ENCODE measurements at regions not wholly inside any gene's neighbourhood (a gene's known extent, or its start where the extent isn't known, plus 50 kb on each side); places are given as distances from the start of the nearest gene placed in this dataset.
"Not testable (repeated sequence)": the region's sequence is repeated elsewhere in the genome, so short reads cannot be mapped to it uniquely, and the experiment has no call there.

DNA sequence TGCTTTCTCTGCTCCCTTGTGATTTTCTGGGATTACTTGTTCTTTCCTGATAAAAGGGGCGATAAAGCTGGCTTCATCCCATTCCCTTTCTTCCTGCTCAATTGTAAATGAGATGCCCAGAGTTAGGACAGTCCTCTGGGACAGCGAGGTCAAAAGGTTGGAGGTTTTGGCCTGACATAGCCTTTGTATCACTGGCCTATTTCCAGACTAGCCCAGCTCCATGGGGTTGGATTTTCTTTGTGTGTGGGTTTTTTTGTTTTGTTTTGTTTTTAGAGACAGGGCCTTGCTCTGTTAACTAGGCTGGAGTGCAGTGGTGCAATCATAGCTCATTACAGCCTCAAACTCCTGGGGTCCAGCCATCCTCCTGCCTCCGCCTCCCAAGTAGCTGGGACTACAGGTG, 57.8 kb downstream of the NPIPB11 start:
- CTCF ChIA-PET; H3K9me3 ChIP-seq (ENCODE audit: control insufficient read depth, insufficient read depth, low read depth, low read length); H3K27ac ChIP-seq (ENCODE audit: extremely low read depth, low read depth, low read length); POLR2A ChIA-PET; H3K4me1 ChIP-seq (ENCODE audit: control insufficient read depth, insufficient read depth, low read length); H3K36me3 ChIP-seq (ENCODE audit: control insufficient read depth in 2 of 2, insufficient read depth in 1 of 2, low read length in 2 of 2); H3K4me3 ChIP-seq (ENCODE audit: low read depth, low read length): not testable (repeated sequence)
- TF ChIP-seq GLIS1 (tag by site-specific recombination; IDR thresholded peaks at IDR 0.05), result peak; percentile 15; the same call in 1 of the 2 replicates

- H3K27ac ChIP-seq (ENCODE audit: extremely low read depth, low read depth, low read length); H3K36me3 ChIP-seq (ENCODE audit: control insufficient read depth in 2 of 2, insufficient read depth in 1 of 2, low read length in 2 of 2); H3K4me3 ChIP-seq (ENCODE audit: low read depth, low read length); H3K9me3 ChIP-seq (ENCODE audit: control insufficient read depth, insufficient read depth, low read depth, low read length); CTCF ChIA-PET; POLR2A ChIA-PET; H3K4me1 ChIP-seq (ENCODE audit: control insufficient read depth, insufficient read depth, low read length): not testable (repeated sequence)
Observed at GRCh38 chr16:29348123-29348690, 58.3 kb downstream of the NPIPB11 start.

DNA sequence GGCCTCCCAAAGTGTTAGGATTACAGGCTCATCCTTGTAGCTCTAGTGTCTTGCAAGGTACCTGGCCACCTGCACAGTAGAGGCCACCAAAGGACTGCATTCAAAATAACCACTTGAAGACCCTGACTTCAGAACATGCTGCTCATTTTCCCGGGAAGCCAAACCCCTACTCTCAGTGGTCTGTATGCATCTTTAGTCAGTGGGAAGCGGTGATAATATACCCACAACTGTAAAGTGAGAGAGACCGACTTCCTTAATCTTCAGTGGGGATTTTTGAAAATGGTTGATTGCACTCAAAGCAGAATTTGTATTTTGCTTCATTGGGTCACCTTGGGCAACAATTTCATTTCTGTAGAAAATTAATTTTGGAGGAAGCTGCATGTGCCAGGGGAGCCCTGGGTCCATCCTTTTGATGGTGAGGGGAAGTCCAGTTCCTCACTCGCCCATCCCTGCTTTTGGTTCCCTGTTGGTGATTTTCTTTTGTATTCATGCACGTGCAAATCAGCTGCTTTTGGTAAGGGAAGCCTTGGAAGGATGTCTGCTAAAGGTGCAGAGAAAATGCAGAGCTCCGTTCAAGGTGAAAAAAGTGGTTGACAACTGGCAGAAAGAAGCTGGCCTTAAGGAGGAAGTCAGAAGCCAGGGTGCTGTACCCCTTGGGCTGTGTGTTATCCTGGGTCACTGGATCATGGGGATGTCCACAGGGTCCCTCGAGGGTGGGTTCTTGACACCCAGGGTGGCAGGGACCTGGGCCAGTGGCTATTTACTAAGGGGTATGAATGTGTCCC, 59.5 kb downstream of the NPIPB11 start:
- CTCF ChIA-PET; H3K4me1 ChIP-seq (ENCODE audit: control insufficient read depth, insufficient read depth, low read length); POLR2A ChIA-PET; H3K27ac ChIP-seq (ENCODE audit: extremely low read depth, low read depth, low read length); H3K4me3 ChIP-seq (ENCODE audit: low read depth, low read length); H3K9me3 ChIP-seq (ENCODE audit: control insufficient read depth, insufficient read depth, low read depth, low read length); H3K36me3 ChIP-seq (ENCODE audit: control insufficient read depth in 2 of 2, insufficient read depth in 1 of 2, low read length in 2 of 2): not testable (repeated sequence)

DNA sequence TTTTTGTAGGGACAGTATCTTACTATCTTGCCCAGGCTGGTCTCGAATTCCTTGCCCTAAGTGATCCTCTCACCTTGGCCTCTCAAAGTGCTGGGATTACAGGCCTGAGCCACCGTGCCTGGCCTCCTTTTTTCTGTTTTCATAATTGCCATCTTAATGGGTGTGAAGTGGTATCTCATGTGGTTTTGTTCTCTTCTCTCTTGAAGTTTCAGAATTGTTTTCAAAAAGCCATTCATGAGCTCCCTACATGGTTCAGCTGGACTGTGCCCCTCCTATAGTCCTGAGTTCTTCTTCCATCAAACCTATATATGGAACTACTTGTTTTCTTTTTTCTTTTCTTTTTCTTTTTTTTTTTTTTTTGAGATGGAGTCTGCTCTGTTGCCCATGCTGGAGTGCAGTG, 60.3 kb downstream of the NPIPB11 start:
- H3K27ac ChIP-seq (ENCODE audit: extremely low read depth, low read depth, low read length); H3K9me3 ChIP-seq (ENCODE audit: control insufficient read depth, insufficient read depth, low read depth, low read length); CTCF ChIA-PET; H3K4me3 ChIP-seq (ENCODE audit: low read depth, low read length); H3K4me1 ChIP-seq (ENCODE audit: control insufficient read depth, insufficient read depth, low read length); H3K36me3 ChIP-seq (ENCODE audit: control insufficient read depth in 2 of 2, insufficient read depth in 1 of 2, low read length in 2 of 2); POLR2A ChIA-PET: not testable (repeated sequence)

DNA sequence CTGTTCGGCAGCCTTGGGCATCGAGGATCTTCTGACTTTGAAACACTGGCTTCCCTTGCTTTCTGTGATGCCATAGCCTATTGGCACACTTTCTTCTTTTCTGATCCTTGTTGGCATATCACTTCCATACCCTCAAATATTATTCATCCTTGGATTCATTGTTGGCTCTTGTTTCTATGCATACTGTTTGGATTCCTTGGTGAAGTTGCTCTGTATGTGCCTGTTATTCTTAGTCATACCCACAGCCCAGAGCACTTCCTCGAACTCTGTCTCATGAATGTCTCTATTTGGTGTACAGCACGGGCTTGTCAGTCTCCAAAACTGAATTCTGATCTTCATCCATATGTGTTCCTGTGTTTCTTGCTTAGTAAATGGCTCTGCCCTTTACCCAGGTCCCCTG, 63.6 kb downstream of the NPIPB11 start:
- H3K4me3 ChIP-seq (ENCODE audit: low read depth, low read length); H3K36me3 ChIP-seq (ENCODE audit: control insufficient read depth in 2 of 2, insufficient read depth in 1 of 2, low read length in 2 of 2); POLR2A ChIA-PET; H3K9me3 ChIP-seq (ENCODE audit: control insufficient read depth, insufficient read depth, low read depth, low read length); H3K27ac ChIP-seq (ENCODE audit: extremely low read depth, low read depth, low read length); H3K4me1 ChIP-seq (ENCODE audit: control insufficient read depth, insufficient read depth, low read length); CTCF ChIA-PET: not testable (repeated sequence)

DNA sequence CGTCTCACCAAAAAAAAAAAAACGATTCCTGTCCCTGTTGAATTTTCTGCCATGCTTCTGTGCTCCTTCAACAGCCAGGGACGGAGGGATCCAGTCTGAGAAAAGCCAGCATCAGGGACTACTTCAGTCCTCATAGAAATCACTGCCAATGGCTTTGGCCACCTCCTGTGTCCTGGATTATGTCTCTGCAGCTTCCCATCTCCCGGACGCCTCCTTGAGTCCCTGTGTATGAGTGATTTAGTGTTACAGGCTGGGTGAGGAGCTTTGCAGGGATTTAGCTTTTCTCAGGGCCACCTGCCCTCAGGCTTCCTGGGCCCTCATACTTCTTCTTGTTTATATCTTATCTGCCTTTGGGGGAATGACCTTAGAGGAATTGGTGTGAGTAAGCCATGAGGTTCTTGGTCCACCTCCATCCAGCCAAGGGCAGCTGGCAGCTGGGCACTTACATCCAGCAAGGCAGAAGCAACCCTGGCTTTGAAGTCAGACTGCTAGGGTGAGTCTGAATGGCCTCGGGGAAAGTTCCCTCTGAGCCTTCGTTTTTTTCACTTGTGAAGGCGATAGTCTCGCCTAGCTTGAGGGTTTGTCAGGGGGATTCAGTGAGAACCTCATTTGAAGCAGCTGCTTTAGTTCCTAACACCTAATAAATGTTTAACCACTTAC, 65.6 kb downstream of the NPIPB11 start:
- H3K36me3 ChIP-seq (ENCODE audit: control insufficient read depth in 2 of 2, insufficient read depth in 1 of 2, low read length in 2 of 2); H3K27ac ChIP-seq (ENCODE audit: extremely low read depth, low read depth, low read length); H3K4me3 ChIP-seq (ENCODE audit: low read depth, low read length); POLR2A ChIA-PET; H3K4me1 ChIP-seq (ENCODE audit: control insufficient read depth, insufficient read depth, low read length); CTCF ChIA-PET; H3K9me3 ChIP-seq (ENCODE audit: control insufficient read depth, insufficient read depth, low read depth, low read length): not testable (repeated sequence)

- H3K4me1 ChIP-seq (ENCODE audit: control insufficient read depth, insufficient read depth, low read length); H3K36me3 ChIP-seq (ENCODE audit: control insufficient read depth in 2 of 2, insufficient read depth in 1 of 2, low read length in 2 of 2); H3K27ac ChIP-seq (ENCODE audit: extremely low read depth, low read depth, low read length); POLR2A ChIA-PET; H3K4me3 ChIP-seq (ENCODE audit: low read depth, low read length); H3K9me3 ChIP-seq (ENCODE audit: control insufficient read depth, insufficient read depth, low read depth, low read length); CTCF ChIA-PET: not testable (repeated sequence)
Observed at GRCh38 chr16:29340235-29340634, 66.3 kb downstream of the NPIPB11 start.
